ENCODE measurements at regions not wholly inside any gene's neighbourhood (a gene's known extent, or its start where the extent isn't known, plus 50 kb on each side); places are given as distances from the start of the nearest gene placed in this dataset.

DNA sequence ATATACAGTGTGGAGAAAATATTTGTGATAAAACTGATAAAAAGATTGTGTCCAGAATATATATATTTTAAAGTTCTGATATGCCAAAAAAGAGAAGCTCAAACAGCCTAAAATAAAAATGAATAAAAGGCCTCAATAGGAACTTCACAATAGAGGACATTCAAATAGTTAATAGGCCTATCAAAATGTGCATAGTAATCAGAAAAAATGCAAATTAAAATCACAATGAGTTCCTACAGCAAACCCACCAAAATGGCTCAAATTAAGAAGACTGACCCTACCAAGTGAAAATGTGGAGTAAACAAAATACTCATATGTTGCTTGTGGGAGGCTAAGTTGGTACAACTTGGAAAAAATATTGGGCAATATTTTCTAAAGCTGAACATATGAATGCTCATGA lies 57.6 kb upstream of the COG2 start:
- TF ChIP-seq, protein P1, sequence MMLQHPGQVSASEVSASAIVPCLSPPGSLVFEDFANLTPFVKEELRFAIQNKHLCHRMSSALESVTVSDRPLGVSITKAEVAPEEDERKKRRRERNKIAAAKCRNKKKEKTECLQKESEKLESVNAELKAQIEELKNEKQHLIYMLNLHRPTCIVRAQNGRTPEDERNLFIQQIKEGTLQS (IDR thresholded peaks at IDR 0.05): no peak
- TF ChIP-seq, protein P2, sequence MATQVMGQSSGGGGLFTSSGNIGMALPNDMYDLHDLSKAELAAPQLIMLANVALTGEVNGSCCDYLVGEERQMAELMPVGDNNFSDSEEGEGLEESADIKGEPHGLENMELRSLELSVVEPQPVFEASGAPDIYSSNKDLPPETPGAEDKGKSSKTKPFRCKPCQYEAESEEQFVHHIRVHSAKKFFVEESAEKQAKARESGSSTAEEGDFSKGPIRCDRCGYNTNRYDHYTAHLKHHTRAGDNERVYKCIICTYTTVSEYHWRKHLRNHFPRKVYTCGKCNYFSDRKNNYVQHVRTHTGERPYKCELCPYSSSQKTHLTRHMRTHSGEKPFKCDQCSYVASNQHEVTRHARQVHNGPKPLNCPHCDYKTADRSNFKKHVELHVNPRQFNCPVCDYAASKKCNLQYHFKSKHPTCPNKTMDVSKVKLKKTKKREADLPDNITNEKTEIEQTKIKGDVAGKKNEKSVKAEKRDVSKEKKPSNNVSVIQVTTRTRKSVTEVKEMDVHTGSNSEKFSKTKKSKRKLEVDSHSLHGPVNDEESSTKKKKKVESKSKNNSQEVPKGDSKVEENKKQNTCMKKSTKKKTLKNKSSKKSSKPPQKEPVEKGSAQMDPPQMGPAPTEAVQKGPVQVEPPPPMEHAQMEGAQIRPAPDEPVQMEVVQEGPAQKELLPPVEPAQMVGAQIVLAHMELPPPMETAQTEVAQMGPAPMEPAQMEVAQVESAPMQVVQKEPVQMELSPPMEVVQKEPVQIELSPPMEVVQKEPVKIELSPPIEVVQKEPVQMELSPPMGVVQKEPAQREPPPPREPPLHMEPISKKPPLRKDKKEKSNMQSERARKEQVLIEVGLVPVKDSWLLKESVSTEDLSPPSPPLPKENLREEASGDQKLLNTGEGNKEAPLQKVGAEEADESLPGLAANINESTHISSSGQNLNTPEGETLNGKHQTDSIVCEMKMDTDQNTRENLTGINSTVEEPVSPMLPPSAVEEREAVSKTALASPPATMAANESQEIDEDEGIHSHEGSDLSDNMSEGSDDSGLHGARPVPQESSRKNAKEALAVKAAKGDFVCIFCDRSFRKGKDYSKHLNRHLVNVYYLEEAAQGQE (IDR thresholded peaks at IDR 0.05): no peak
- TF ChIP-seq GABPA (IDR thresholded peaks at IDR 0.05 in 1 of 2, conservative IDR thresholded peaks at IDR 0.05 in 1 of 2): no peak
- TF ChIP-seq MAX (IDR thresholded peaks at IDR 0.05): no peak
- no peak for TF ChIP-seq RAD21 (IDR thresholded peaks at IDR 0.05)
- TF ChIP-seq JUND (IDR thresholded peaks at IDR 0.05): no peak
- no peaks in the 10 kb centered on the region for H3K27me3 ChIP-seq (ENCODE audit: control insufficient read depth in 4 of 4, insufficient read depth in 4 of 4, low read length in 3 of 4)
- H3K4me1 ChIP-seq (ENCODE audit: control insufficient read depth in 4 of 4, insufficient read depth in 4 of 4, low read length in 3 of 4): no peaks in the 10 kb centered on the region
- no peak overlapping the region for H3K9ac ChIP-seq (ENCODE audit: low read depth in 1 of 2, low read length in 2 of 2)
- no peak for DNase-seq (ENCODE audit: low spot score)
- peaks cover 0 to 7% (median 0%) of the 10 kb centered on the region in 4 donors for H3K9me3 ChIP-seq (ENCODE audit: control insufficient read depth in 4 of 4, low read length in 3 of 4)
- H3K4me3 ChIP-seq (ENCODE audit: low read depth in 1 of 3, low read length in 3 of 3): no peak overlapping the region
- H3K27ac ChIP-seq (ENCODE audit: low read depth in 1 of 2, low read length in 2 of 2): no peak overlapping the region
- no peaks in the 10 kb centered on the region for H3K36me3 ChIP-seq (ENCODE audit: control insufficient read depth in 4 of 4, insufficient read depth in 3 of 4, low read depth in 1 of 4, low read length in 3 of 4)

GRCh38 chr1:230581446-230582079 lies 60.7 kb upstream of the COG2 start:
- WGBS: 87% methylated on average over 19 of the region's 19 CpGs

GRCh38 chr1:230578616-230579015 lies 63.7 kb upstream of the COG2 start:
- no peak overlapping the region for H3K4me3 ChIP-seq (ENCODE audit: low read depth in 1 of 3, low read length in 3 of 3)

More at GRCh38 chr1:230581446-230582079, 60.7 kb upstream of the COG2 start:
- TF ChIP-seq RAD21 (IDR thresholded peaks at IDR 0.05) (peak in 1 of 2 donors; percentile 33), HNF4G (IDR thresholded peaks at IDR 0.05) (no peak)
- Histone ChIP-seq H3K27me3 (ENCODE audit: control insufficient read depth in 4 of 4, insufficient read depth in 4 of 4, low read length in 3 of 4) (no peaks in the 10 kb centered on the region), H3K9ac (ENCODE audit: low read depth in 1 of 2, low read length in 2 of 2) (no peak overlapping the region), H3K36me3 (ENCODE audit: control insufficient read depth in 4 of 4, insufficient read depth in 3 of 4, low read depth in 1 of 4, low read length in 3 of 4) (no peaks in the 10 kb centered on the region), H3K4me1 (ENCODE audit: control insufficient read depth in 4 of 4, insufficient read depth in 4 of 4, low read length in 3 of 4) (no peaks in the 10 kb centered on the region), H3K4me3 (ENCODE audit: low read depth in 1 of 3, low read length in 3 of 3) (no peak overlapping the region), H3K9me3 (ENCODE audit: control insufficient read depth in 4 of 4, low read length in 3 of 4) (peaks cover 0 to 7% (median 0%) of the 10 kb centered on the region in 4 donors), H3K27ac (ENCODE audit: low read depth in 1 of 2, low read length in 2 of 2) (no peak overlapping the region)
- no peak for DNase-seq (ENCODE audit: low spot score)

More at GRCh38 chr1:230578616-230579015, 63.7 kb upstream of the COG2 start:
- no peak for TF ChIP-seq GABPA (IDR thresholded peaks at IDR 0.05 in 1 of 2, conservative IDR thresholded peaks at IDR 0.05 in 1 of 2)
- no peak for TF ChIP-seq TAF1 (conservative IDR thresholded peaks at IDR 0.05)
- TF ChIP-seq EGR1 (IDR thresholded peaks at IDR 0.05; ENCODE audit: low read depth in 2 of 2): no peak
- TF ChIP-seq FOXA2 (IDR thresholded peaks at IDR 0.05): no peak
- TF ChIP-seq ZBTB33 (IDR thresholded peaks at IDR 0.05): no peak
- no peak for TF ChIP-seq NR2F2 (IDR thresholded peaks at IDR 0.05)
- TF ChIP-seq SP1 (IDR thresholded peaks at IDR 0.05): no peak
- TF ChIP-seq MAX (IDR thresholded peaks at IDR 0.05): no peak
- no peak for TF ChIP-seq CTCF (IDR thresholded peaks at IDR 0.05; ENCODE audit: low read depth, low read length, missing input control)
- 77% methylated on average over 4 of the region's 4 CpGs for WGBS
- no peaks in the 10 kb centered on the region for H3K27me3 ChIP-seq (ENCODE audit: control insufficient read depth in 4 of 4, insufficient read depth in 4 of 4, low read length in 3 of 4)
- peaks cover 0 to 4% (median 0%) of the 10 kb centered on the region in 4 donors for H3K9me3 ChIP-seq (ENCODE audit: control insufficient read depth in 4 of 4, low read length in 3 of 4)
- H3K27ac ChIP-seq (ENCODE audit: low read depth in 1 of 2, low read length in 2 of 2): no peak overlapping the region
- H3K36me3 ChIP-seq (ENCODE audit: control insufficient read depth in 4 of 4, insufficient read depth in 3 of 4, low read depth in 1 of 4, low read length in 3 of 4): no peaks in the 10 kb centered on the region
- no peaks in the 10 kb centered on the region for H3K4me1 ChIP-seq (ENCODE audit: control insufficient read depth in 4 of 4, insufficient read depth in 4 of 4, low read length in 3 of 4)
- no peak for DNase-seq (ENCODE audit: low spot score)
- H3K9ac ChIP-seq (ENCODE audit: low read depth in 1 of 2, low read length in 2 of 2): no peak overlapping the region
